ENCODE measurements at regions not wholly inside any gene's neighbourhood (a gene's known extent, or its start where the extent isn't known, plus 50 kb on each side); places are given as distances from the start of the nearest gene placed in this dataset.

DNA sequence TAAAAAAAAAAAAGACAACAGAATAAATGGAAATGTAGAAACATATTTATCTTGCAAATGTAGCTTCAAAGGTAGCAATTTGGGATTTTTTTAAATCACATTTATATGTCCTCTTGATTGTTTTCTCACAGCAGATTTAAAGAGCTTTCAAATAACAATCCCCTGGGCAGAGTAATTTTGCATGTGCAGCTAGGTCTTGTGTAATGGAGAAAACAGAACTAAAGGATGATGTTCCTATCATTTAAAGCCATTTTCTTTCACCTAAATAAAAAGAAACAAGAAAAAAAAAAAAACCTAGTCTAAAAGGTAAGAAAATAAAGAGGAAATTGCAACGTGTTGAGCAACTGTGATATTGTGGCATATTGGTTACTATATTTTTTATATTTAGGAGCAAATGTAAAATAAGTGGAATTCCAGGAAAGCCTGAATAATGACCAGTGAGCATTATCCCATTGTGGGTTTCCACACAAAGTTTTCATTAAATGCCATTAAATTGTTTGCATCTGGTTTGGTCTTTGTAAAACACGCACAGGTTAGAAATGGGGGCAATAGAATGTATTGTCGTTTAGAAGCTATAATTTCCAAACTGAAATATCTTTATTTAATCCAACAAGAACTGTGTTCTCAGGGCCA, 215.6 kb downstream of the SLC6A15 start:
- DNase-seq (ENCODE audit: low read depth in 1 of 2, low spot score in 1 of 2) = no peak
- TF ChIP-seq HOXB5 (CRISPR knock-in tag; IDR thresholded peaks at IDR 0.05) (no peak), HEYL (CRISPR knock-in tag; IDR thresholded peaks at IDR 0.05) (no peak), NFE2L2 (conservative IDR thresholded peaks at IDR 0.05; ENCODE audit: low read length) (no peak), SREBF2 (IDR thresholded peaks at IDR 0.05) (no peak), RCOR1 (IDR thresholded peaks at IDR 0.05; ENCODE audit: low read depth, low read length) (no peak), POLR2AphosphoS2 (conservative IDR thresholded peaks at IDR 0.05; ENCODE audit: low read length) (no peak), ZC3H11A (IDR thresholded peaks at IDR 0.05) (no peak), EHMT2 (IDR thresholded peaks at IDR 0.05; ENCODE audit: low read depth) (no peak), BHLHE40 (IDR thresholded peaks at IDR 0.05; ENCODE audit: low read depth, low read length) (no peak), KDM5A (IDR thresholded peaks at IDR 0.05) (no peak), JUNB (IDR thresholded peaks at IDR 0.05) (no peak), HDAC2 (IDR thresholded peaks at IDR 0.05) (no peak), MAFK (IDR thresholded peaks at IDR 0.05; ENCODE audit: partially characterized antibody) (no peak), PHF8 (IDR thresholded peaks at IDR 0.05; ENCODE audit: borderline replicate concordance, low read depth) (no peak), ESRRA (IDR thresholded peaks at IDR 0.05; ENCODE audit: borderline replicate concordance, low read length) (no peak), EHF (CRISPR knock-in tag; IDR thresholded peaks at IDR 0.05) (no peak), RFX5 (IDR thresholded peaks at IDR 0.05) (no peak), ZNF302 (CRISPR knock-in tag; IDR thresholded peaks at IDR 0.05) (no peak)
- TF ChIP-seq, protein P1, sequence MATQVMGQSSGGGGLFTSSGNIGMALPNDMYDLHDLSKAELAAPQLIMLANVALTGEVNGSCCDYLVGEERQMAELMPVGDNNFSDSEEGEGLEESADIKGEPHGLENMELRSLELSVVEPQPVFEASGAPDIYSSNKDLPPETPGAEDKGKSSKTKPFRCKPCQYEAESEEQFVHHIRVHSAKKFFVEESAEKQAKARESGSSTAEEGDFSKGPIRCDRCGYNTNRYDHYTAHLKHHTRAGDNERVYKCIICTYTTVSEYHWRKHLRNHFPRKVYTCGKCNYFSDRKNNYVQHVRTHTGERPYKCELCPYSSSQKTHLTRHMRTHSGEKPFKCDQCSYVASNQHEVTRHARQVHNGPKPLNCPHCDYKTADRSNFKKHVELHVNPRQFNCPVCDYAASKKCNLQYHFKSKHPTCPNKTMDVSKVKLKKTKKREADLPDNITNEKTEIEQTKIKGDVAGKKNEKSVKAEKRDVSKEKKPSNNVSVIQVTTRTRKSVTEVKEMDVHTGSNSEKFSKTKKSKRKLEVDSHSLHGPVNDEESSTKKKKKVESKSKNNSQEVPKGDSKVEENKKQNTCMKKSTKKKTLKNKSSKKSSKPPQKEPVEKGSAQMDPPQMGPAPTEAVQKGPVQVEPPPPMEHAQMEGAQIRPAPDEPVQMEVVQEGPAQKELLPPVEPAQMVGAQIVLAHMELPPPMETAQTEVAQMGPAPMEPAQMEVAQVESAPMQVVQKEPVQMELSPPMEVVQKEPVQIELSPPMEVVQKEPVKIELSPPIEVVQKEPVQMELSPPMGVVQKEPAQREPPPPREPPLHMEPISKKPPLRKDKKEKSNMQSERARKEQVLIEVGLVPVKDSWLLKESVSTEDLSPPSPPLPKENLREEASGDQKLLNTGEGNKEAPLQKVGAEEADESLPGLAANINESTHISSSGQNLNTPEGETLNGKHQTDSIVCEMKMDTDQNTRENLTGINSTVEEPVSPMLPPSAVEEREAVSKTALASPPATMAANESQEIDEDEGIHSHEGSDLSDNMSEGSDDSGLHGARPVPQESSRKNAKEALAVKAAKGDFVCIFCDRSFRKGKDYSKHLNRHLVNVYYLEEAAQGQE (IDR thresholded peaks at IDR 0.05) = no peak
- TF ChIP-seq, protein P2, sequence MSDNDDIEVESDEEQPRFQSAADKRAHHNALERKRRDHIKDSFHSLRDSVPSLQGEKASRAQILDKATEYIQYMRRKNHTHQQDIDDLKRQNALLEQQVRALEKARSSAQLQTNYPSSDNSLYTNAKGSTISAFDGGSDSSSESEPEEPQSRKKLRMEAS (IDR thresholded peaks at IDR 0.05) = no peak
- no peaks in the 10 kb centered on the region for H3K9me3 ChIP-seq
- H3K4me1 ChIP-seq = no peaks in the 10 kb centered on the region
- no peak for ATAC-seq
- WGBS (ENCODE audit: missing lambda C conversion rate) = 19% methylated on average over 3 of the region's 3 CpGs
- no peak overlapping the region for H3K4me3 ChIP-seq
- H3K27ac ChIP-seq = no peak overlapping the region
- ChIA-PET CTCF (no interaction called here), POLR2A (no interaction called here)
- no peak for FAIRE-seq
- H3K4me2 ChIP-seq = no peak overlapping the region

DNA sequence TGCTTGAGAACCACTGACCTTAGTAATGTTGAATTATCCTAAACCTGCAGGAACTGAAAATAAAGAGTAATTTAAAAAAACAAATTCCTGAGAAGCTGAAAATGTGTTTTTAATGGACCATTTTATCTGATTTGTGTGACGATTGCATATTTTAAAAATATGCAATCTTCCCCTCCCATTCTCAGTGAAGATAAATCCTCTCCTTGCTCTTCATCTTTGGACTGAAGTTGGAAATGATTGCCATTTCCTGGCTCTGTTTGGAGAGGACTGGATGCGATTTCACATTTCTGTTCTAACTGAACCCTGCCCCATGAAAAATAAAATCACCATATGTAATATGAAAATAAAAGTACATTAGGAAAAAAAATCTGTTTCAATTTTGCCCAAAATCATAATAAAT, 216.3 kb downstream of the SLC6A15 start:
- 55% methylated on average over 2 of the region's 2 CpGs for WGBS (ENCODE audit: missing lambda C conversion rate)
- ChIA-PET POLR2A (no interaction called here), CTCF (no interaction called here)

More for the DNA sequence above, 216.3 kb downstream of the SLC6A15 start:
- Histone ChIP-seq H3K4me1 (no peaks in the 10 kb centered on the region), H3K27ac (no peak overlapping the region), H3K9me3 (no peaks in the 10 kb centered on the region), H3K4me2 (no peak overlapping the region), H3K4me3 (no peak overlapping the region)
- FAIRE-seq (no peak), DNase-seq (ENCODE audit: low read depth in 1 of 2, low spot score in 1 of 2) (no peak), ATAC-seq (no peak)
- no peak for TF ChIP-seq ESRRA (IDR thresholded peaks at IDR 0.05; ENCODE audit: borderline replicate concordance, low read length)
- TF ChIP-seq JUN (IDR thresholded peaks at IDR 0.05) = no peak
- TF ChIP-seq, protein P3, sequence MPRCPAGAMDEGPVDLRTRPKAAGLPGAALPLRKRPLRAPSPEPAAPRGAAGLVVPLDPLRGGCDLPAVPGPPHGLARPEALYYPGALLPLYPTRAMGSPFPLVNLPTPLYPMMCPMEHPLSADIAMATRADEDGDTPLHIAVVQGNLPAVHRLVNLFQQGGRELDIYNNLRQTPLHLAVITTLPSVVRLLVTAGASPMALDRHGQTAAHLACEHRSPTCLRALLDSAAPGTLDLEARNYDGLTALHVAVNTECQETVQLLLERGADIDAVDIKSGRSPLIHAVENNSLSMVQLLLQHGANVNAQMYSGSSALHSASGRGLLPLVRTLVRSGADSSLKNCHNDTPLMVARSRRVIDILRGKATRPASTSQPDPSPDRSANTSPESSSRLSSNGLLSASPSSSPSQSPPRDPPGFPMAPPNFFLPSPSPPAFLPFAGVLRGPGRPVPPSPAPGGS (IDR thresholded peaks at IDR 0.05) = no peak
- TF ChIP-seq BHLHE40 (IDR thresholded peaks at IDR 0.05; ENCODE audit: low read depth, low read length) = no peak
- TF ChIP-seq, protein P4, sequence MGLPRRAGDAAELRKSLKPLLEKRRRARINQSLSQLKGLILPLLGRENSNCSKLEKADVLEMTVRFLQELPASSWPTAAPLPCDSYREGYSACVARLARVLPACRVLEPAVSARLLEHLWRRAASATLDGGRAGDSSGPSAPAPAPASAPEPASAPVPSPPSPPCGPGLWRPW (IDR thresholded peaks at IDR 0.05) = no peak
- TF ChIP-seq, protein P5, sequence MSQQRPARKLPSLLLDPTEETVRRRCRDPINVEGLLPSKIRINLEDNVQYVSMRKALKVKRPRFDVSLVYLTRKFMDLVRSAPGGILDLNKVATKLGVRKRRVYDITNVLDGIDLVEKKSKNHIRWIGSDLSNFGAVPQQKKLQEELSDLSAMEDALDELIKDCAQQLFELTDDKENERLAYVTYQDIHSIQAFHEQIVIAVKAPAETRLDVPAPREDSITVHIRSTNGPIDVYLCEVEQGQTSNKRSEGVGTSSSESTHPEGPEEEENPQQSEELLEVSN (IDR thresholded peaks at IDR 0.05; ENCODE audit: borderline replicate concordance, low read depth) = no peak

All from A549 (cell line).